GM18505 (cell line): ENCODE measurements at regions not wholly inside any gene's neighbourhood (a gene's known extent, or its start where the extent isn't known, plus 50 kb on each side); places are given as distances from the start of the nearest gene placed in this dataset.

ENCODE experiments used
- ATAC-seq: cut with Tn5 transposase; IDR thresholded peaks from one replicate; pipeline ENCODE4 v1.9.1; 2021; ENCODE audit not compliant: unreplicated experiment
- POLR2A ChIP-seq: IDR thresholded peaks from 4 replicates; pipeline ENCODE4 v1.6.1; 2011; ENCODE audit warnings: borderline replicate concordance; ENCODE audit not compliant: insufficient read depth, insufficient read length; ENCODE audit errors: extremely low read depth

- no peak for TF ChIP-seq POLR2A
- no peak for ATAC-seq
These were observed 353.4 kb downstream of the FGFR2 start for GRCh38 chr10:121244818-121245217.

GRCh38 chr10:121245754-121246153, 352.5 kb downstream of the FGFR2 start:
- TF ChIP-seq POLR2A = no peak
- ATAC-seq = no peak

- no peak for TF ChIP-seq POLR2A
- ATAC-seq = no peak
These were observed 350.0 kb downstream of the FGFR2 start for GRCh38 chr10:121248266-121248665.

GRCh38 chr10:121250995-121251764, 347.1 kb downstream of the FGFR2 start:
- ATAC-seq = no peak
- no peak for TF ChIP-seq POLR2A

- no peak for TF ChIP-seq POLR2A
- ATAC-seq = no peak
These were observed 345.5 kb downstream of the FGFR2 start for GRCh38 chr10:121252756-121253155.

- no peak for ATAC-seq
- no peak for TF ChIP-seq POLR2A
These were observed 337.9 kb downstream of the FGFR2 start for GRCh38 chr10:121260377-121260776.

- TF ChIP-seq POLR2A = no peak
These were observed 336.6 kb downstream of the FGFR2 start for GRCh38 chr10:121261665-121262064.

GRCh38 chr10:121262774-121263430, 335.3 kb downstream of the FGFR2 start:
- ATAC-seq = no peak
- no peak for TF ChIP-seq POLR2A

More at GRCh38 chr10:121261665-121262064, 336.6 kb downstream of the FGFR2 start:
- no peak for ATAC-seq

GRCh38 chr10:121263431-121263783, 334.8 kb downstream of the FGFR2 start:
- no peak for TF ChIP-seq POLR2A
- no peak for ATAC-seq

- no peak for TF ChIP-seq POLR2A
These were observed 332.7 kb downstream of the FGFR2 start for GRCh38 chr10:121265360-121266123.

GRCh38 chr10:121266370-121266769, 331.9 kb downstream of the FGFR2 start:
- TF ChIP-seq POLR2A = no peak
- ATAC-seq = no peak

More at GRCh38 chr10:121265360-121266123, 332.7 kb downstream of the FGFR2 start:
- no peak for ATAC-seq

- no peak for TF ChIP-seq POLR2A
- no peak for ATAC-seq
These were observed 330.8 kb downstream of the FGFR2 start for GRCh38 chr10:121267236-121268003.

GRCh38 chr10:121268363-121268762, 329.9 kb downstream of the FGFR2 start:
- no peak for ATAC-seq
- TF ChIP-seq POLR2A = no peak
